Spleen (tissue), 11 donors: ENCODE measurements at regions not wholly inside any gene's neighbourhood (a gene's known extent, or its start where the extent isn't known, plus 50 kb on each side); places are given as distances from the start of the nearest gene placed in this dataset.
"Not testable (repeated sequence)": the region's sequence is repeated elsewhere in the genome, so short reads cannot be mapped to it uniquely, and the experiment has no call there.

Experiments
- DNase-seq: peaks from one replicate; pipeline ENCODE4 v3.0.0-alpha.2; 2020
- H3K27ac ChIP-seq, 8 donors: fragments of 200-600 bp; sonication (generic) in 7 of 8; 1 replicate in 4 of 8; 2 replicates in 4 of 8; pipeline versions ENCODE4 v1.5.0 to v1.8.0; 2016 to 2021; ENCODE audit warnings: inconsistent platforms in 4 of 8, mild to moderate bottlenecking in 4 of 8, moderate library complexity in 1 of 8
- H3K27me3 ChIP-seq, 7 donors: fragments of 200-600 bp; sonication (generic) in 6 of 7; replicated peaks in 1 of 7; 1 replicate in 4 of 7; 2 replicates in 3 of 7; pipeline versions ENCODE4 v1.5.0 to v1.8.0; 2016 to 2021; ENCODE audit warnings: inconsistent platforms in 3 of 7, mild to moderate bottlenecking in 1 of 7
- H3K36me3 ChIP-seq, 6 donors: fragments of 200-600 bp; sonication (generic) in 5 of 6; 1 replicate in 4 of 6; 2 replicates in 2 of 6; pipeline versions ENCODE4 v1.5.0 to v1.8.0; 2016 to 2021; ENCODE audit warnings: inconsistent platforms in 2 of 6
- H3K4me1 ChIP-seq, 6 donors: fragments of 200-600 bp; sonication (generic) in 5 of 6; 1 replicate in 3 of 6; 2 replicates in 3 of 6; pipeline versions ENCODE4 v1.5.0 to v1.8.0; 2016 to 2021; ENCODE audit warnings: inconsistent platforms in 3 of 6
- H3K4me3 ChIP-seq, 8 donors: fragments of 200-600 bp; sonication (generic) in 7 of 8; 1 replicate in 4 of 8; 2 replicates in 4 of 8; pipeline versions ENCODE4 v1.5.0 to v1.8.0; 2016 to 2021; ENCODE audit warnings: inconsistent platforms in 4 of 8, mild to moderate bottlenecking in 4 of 8, moderate library complexity in 2 of 8
- H3K9me3 ChIP-seq, 8 donors: fragments of 200-600 bp; sonication (generic) in 7 of 8; 1 replicate in 4 of 8; 2 replicates in 4 of 8; pipeline versions ENCODE4 v1.5.0 to v1.8.0; 2016 to 2021; ENCODE audit warnings: inconsistent platforms in 4 of 8
- POLR2A ChIP-seq, 3 donors: fragments of 450-650 bp; IDR thresholded peaks; one replicate each; pipeline ENCODE4 v1.5.1; 2017; ENCODE audit warnings: antibody characterized with exemption in 3 of 3, mild to moderate bottlenecking in 1 of 3
- POLR2AphosphoS5 ChIP-seq, 3 donors: sonication (generic); formaldehyde crosslinking; IDR thresholded peaks; one replicate each; pipeline ENCODE4 v1.5.1; 2017; ENCODE audit warnings: antibody characterized with exemption in 3 of 3
- WGBS, 5 donors: extraction: QIAGEN DNeasy Blood & Tissue Kit in 3 of 5; methylation state at CpG; one replicate each; pipeline versions ENCODE4 v1.1.5 to v1.1.7; 2013 to 2018; 5-methylcytosine and 5-hydroxymethylcytosine counted together
- intact Hi-C: fragments of 100-400 bp; cut with DNase I; formaldehyde crosslinking; loops from one replicate; pipeline ENCODE4 v1.15.0; 2023; ENCODE audit warnings: low total_unique reads
- TF ChIP-seq, protein P1 (sequence below), 11 experiments: fragments of 200-600 bp in 7 of 11; fragments of 450-650 bp in 4 of 11; sonication (generic) in 4 of 11; IDR thresholded peaks in 8 of 11; conservative IDR thresholded peaks in 3 of 11; 1 replicate in 7 of 11; 2 replicates in 4 of 11; pipeline versions ENCODE4 v1.4.0 to v1.8.0; 2016 to 2021; ENCODE audit warnings: antibody characterized with exemption in 11 of 11, inconsistent platforms in 4 of 11, mild to moderate bottlenecking in 1 of 11
- donor health status: healthy with polysubstance abuse.
- donor health status: DM: no; HTN: no; CAD: no; lungs with moderate emphysema.
- donor health status: DM: no; HTN: no; CAD: no.
- donor health status: Bipolar disorder and iron deficiency.
- donor health status: healthy.
- donor health status: DM: no; HTN: no; CAD: no.
- donor health status: DM: yes; HTN: yes; CAD: no.

DNA sequence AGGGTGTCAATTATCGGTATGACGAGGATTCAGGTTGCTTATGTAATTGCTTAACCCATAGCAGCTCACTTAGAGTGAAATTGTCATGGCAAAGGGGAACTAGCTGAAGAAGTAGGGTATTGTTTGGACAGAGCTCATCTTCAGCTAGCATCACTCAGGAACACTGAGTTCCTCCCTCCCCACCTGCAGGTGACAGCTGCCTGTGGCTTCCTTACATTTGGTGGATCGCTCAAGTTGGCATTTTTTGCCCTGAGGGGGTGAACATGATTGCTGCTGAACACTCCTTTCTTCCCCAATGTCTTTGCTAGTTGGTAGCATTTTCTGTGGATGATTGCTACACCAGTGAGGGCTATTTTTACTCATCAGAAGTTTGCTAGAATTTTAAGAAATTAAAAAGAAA, 86.7 kb upstream of the THUMPD2 start:
- intact Hi-C loops, result no loop called here
- 54 to 65% (median 59%) methylated on average over 3 of the region's 3 CpGs for WGBS, 5 donors
- H3K36me3 ChIP-seq, result no peaks in the 10 kb centered on the region

DNA sequence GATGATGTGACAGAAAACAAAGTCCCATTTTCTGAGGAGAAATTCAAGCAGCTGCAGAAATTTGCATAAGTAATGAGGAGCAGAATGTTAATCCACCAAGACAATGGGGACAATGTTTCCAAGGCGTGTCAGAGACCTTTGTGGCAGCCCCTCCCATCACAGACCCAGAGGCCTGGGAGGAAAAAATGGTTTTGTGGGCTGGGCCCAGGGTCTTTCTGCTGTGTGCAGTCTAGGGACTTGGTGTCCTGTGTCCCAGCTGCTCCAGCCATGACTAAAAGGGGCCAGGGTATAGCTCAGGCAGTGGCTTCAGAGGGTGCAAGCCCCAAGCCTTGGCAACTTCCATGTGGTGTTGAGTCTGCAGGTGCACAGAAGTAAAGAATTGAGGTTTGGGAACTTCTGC, 84.6 kb upstream of the THUMPD2 start:
- peaks cover 0 to 12% (median 0%) of the 10 kb centered on the region in 8 donors for H3K9me3 ChIP-seq
- intact Hi-C loops, H3K4me1 ChIP-seq, H3K36me3 ChIP-seq, H3K27me3 ChIP-seq, H3K27ac ChIP-seq, DNase-seq, H3K4me3 ChIP-seq: not testable (repeated sequence)
- 67 to 92% (median 80%) methylated on average over 1 of the region's 1 CpG for WGBS, 5 donors

More for the DNA sequence above, 86.7 kb upstream of the THUMPD2 start:
- peaks cover 0 to 12% (median 0%) of the 10 kb centered on the region in 8 donors for H3K9me3 ChIP-seq
- H3K4me3 ChIP-seq, result no peak overlapping the region
- no peaks in the 10 kb centered on the region for H3K27me3 ChIP-seq
- no peak overlapping the region for H3K27ac ChIP-seq
- TF ChIP-seq POLR2AphosphoS5 (IDR thresholded peaks at IDR 0.05) (no peak), POLR2A (IDR thresholded peaks at IDR 0.05) (no peak)
- TF ChIP-seq, protein P1, sequence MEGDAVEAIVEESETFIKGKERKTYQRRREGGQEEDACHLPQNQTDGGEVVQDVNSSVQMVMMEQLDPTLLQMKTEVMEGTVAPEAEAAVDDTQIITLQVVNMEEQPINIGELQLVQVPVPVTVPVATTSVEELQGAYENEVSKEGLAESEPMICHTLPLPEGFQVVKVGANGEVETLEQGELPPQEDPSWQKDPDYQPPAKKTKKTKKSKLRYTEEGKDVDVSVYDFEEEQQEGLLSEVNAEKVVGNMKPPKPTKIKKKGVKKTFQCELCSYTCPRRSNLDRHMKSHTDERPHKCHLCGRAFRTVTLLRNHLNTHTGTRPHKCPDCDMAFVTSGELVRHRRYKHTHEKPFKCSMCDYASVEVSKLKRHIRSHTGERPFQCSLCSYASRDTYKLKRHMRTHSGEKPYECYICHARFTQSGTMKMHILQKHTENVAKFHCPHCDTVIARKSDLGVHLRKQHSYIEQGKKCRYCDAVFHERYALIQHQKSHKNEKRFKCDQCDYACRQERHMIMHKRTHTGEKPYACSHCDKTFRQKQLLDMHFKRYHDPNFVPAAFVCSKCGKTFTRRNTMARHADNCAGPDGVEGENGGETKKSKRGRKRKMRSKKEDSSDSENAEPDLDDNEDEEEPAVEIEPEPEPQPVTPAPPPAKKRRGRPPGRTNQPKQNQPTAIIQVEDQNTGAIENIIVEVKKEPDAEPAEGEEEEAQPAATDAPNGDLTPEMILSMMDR (IDR thresholded peaks at IDR 0.05 in 8 of 11, conservative IDR thresholded peaks at IDR 0.05 in 3 of 11), result no peak
- DNase-seq, result no peak
- H3K4me1 ChIP-seq, result no peaks in the 10 kb centered on the region

DNA sequence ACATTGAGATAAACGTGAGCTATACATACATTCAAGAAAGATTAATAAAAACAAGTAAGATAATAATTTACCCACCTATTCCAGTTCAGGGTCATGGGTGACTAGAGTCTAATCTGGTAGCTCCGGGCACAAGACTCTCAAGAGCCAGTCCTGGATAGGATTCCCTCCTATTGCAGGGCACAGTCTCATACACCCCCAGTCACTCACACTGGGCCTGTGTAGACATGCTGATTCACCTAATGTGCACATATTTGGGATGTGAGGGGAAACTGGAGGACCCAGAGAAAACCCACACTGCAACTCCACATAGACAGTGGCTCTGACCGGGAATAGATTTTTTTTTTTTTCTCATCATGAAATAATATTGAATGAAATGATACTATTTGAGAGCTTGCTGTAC, 81.5 kb upstream of the THUMPD2 start:
- 83 to 95% (median 92%) methylated on average over 3 of the region's 3 CpGs for WGBS, 5 donors
- peaks cover 0 to 12% (median 0%) of the 10 kb centered on the region in 8 donors for H3K9me3 ChIP-seq
- no peak overlapping the region for H3K4me3 ChIP-seq
- no peaks in the 10 kb centered on the region for H3K27me3 ChIP-seq
- H3K27ac ChIP-seq, result no peak overlapping the region
- H3K4me1 ChIP-seq, result no peaks in the 10 kb centered on the region
- intact Hi-C loops, result no loop called here
- DNase-seq, result no peak
- TF ChIP-seq POLR2A (IDR thresholded peaks at IDR 0.05) (no peak), POLR2AphosphoS5 (IDR thresholded peaks at IDR 0.05) (no peak)
- TF ChIP-seq, protein P1 (IDR thresholded peaks at IDR 0.05 in 8 of 11, conservative IDR thresholded peaks at IDR 0.05 in 3 of 11), result no peak
- no peaks in the 10 kb centered on the region for H3K36me3 ChIP-seq

DNA sequence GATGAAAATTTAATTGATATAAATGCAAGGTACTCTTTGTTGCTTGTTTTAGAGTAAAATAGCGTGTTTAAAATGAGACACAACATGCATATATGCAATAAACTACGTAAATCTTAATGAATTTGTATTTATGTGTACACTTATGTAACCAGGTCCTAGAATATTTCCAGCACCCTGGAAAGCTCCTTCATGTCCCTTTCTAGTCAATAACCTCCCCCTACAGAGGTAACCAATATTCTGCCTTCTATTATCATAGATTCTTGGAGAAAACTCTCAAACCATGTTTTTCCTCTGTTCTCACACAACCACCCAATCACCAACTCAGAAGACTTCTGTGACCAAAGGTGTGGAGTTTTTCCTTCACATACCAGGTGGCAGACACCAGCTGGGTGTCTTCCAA, 79.6 kb upstream of the THUMPD2 start:
- Histone ChIP-seq H3K4me3 (no peak overlapping the region), H3K9me3 (peaks cover 0 to 5% (median 0%) of the 10 kb centered on the region in 8 donors), H3K27ac (no peak overlapping the region), H3K27me3 (no peaks in the 10 kb centered on the region), H3K4me1 (no peaks in the 10 kb centered on the region), H3K36me3 (no peaks in the 10 kb centered on the region)
- WGBS, 5 donors, result 76 to 89% (median 82%) methylated on average over 2 of the region's 2 CpGs
- DNase-seq, result no peak
- TF ChIP-seq, protein P1 (IDR thresholded peaks at IDR 0.05 in 8 of 11, conservative IDR thresholded peaks at IDR 0.05 in 3 of 11), result no peak
- no peak for TF ChIP-seq POLR2AphosphoS5 (IDR thresholded peaks at IDR 0.05)
- no peak for TF ChIP-seq POLR2A (IDR thresholded peaks at IDR 0.05)
- intact Hi-C loops, result no loop called here

DNA sequence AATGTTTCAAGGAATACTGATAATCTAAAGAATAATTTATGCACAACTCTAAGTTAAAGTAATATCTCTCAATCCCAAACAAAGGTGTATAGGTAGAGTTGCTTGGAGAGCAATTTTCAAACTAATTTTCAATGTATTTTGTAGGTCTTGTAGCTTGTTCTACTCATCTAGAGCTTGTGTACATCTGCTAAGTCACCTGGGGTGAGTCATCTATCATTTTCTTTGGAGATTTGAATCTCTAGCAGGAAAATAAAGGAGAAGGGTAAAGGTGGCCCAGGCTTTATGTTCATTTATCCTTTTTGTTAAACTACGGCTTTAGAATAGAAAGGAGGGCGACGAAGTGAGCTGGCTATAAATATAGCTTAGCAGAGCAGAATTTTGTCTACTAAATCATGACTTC, 76.8 kb upstream of the THUMPD2 start:
- WGBS, 5 donors, result 85 to 94% (median 91%) methylated on average over 3 of the region's 3 CpGs
- no peak for DNase-seq
- H3K36me3 ChIP-seq, result no peaks in the 10 kb centered on the region
- intact Hi-C loops, result no loop called here
- no peaks in the 10 kb centered on the region for H3K27me3 ChIP-seq
- H3K4me1 ChIP-seq, result peaks cover 0 to 13% (median 6%) of the 10 kb centered on the region in 6 donors
- no peaks in the 10 kb centered on the region for H3K9me3 ChIP-seq
- H3K4me3 ChIP-seq, result no peak overlapping the region
- TF ChIP-seq POLR2A (IDR thresholded peaks at IDR 0.05) (no peak), POLR2AphosphoS5 (IDR thresholded peaks at IDR 0.05) (no peak)
- TF ChIP-seq, protein P1 (IDR thresholded peaks at IDR 0.05 in 8 of 11, conservative IDR thresholded peaks at IDR 0.05 in 3 of 11), result no peak
- H3K27ac ChIP-seq, result no peak overlapping the region
